A549 (cell line): ENCODE measurements at regions not wholly inside any gene's neighbourhood (a gene's known extent, or its start where the extent isn't known, plus 50 kb on each side); places are given as distances from the start of the nearest gene placed in this dataset.

Experiments
- ATAC-seq, 2 experiments: fragments of 200-7000 bp in 1 of 2; fragments of >200 bp in 1 of 2; cut with Nextera tagmentation in 1 of 2; cut with Tn5 transposase in 1 of 2; 3 replicates each; pipeline versions ENCODE4 v1.8.0 to v1.9.1; 2018 to 2020; ENCODE audit warnings: mild to moderate bottlenecking in 1 of 2, moderate library complexity in 1 of 2
- CTCF ChIA-PET: fragments of 300-600 bp; sonication (Branson Sonifier 250); formaldehyde crosslinking; extraction: SDS; loops from one replicate; lab custom pipeline; 2021; ENCODE audit warnings: antibody characterized with exemption, inconsistent platforms; lab: Yijun Ruan, JAX
- POLR2A ChIA-PET: fragments of 350-600 bp; formaldehyde crosslinking; extraction: SDS; loops from one replicate; lab custom pipeline; 2021; ENCODE audit warnings: antibody characterized with exemption, inconsistent platforms; lab: Yijun Ruan, JAX
- DNase-seq, 2 experiments: peaks; one replicate each; pipeline versions ENCODE4 v3.0.0 to v3.0.0-alpha.2; 2011 to 2016; ENCODE audit warnings: low read depth in 1 of 2, low spot score in 1 of 2
- FAIRE-seq: peaks from 2 replicates; lab custom pipeline; 2011; peaks lifted over from hg19 to GRCh38; lab: Jason Lieb, UNC
- H3K27ac ChIP-seq, 2 experiments: fragments of >200 bp; sonication (Bioruptor Twin); formaldehyde crosslinking; 3 replicates each; pipeline ENCODE4 v1.5.1; 2016 to 2017
- H3K4me1 ChIP-seq: fragments of >200 bp; sonication (Bioruptor Twin); formaldehyde crosslinking; 3 replicates; pipeline ENCODE4 v1.6.1; 2016
- H3K4me2 ChIP-seq: fragments of >200 bp; sonication (Bioruptor Twin); formaldehyde crosslinking; 3 replicates; pipeline ENCODE4 v1.6.1; 2016
- H3K4me3 ChIP-seq: fragments of >200 bp; sonication (Bioruptor Twin); formaldehyde crosslinking; 3 replicates; pipeline ENCODE4 v1.5.1; 2016
- H3K9me3 ChIP-seq: fragments of >200 bp; sonication (Bioruptor Twin); formaldehyde crosslinking; 3 replicates; pipeline ENCODE4 v1.6.1; 2016
- CBX2 ChIP-seq: fragments of 200-600 bp; sonication (generic); IDR thresholded peaks from 2 replicates; pipeline ENCODE4 v1.6.1; 2016; ENCODE audit warnings: low read depth, mild to moderate bottlenecking, borderline replicate concordance
- CEBPB ChIP-seq, 2 experiments: fragments of >200 bp in 1 of 2; sonication (Bioruptor Twin) in 1 of 2; formaldehyde crosslinking in 1 of 2; IDR thresholded peaks; 2 replicates each; pipeline ENCODE4 v1.6.1; 2012 to 2016
- EHF ChIP-seq: fragments of 250-450 bp; sonication (Bioruptor Pico); IDR thresholded peaks from 2 replicates; pipeline ENCODE4 v1.5.0; 2020; ENCODE audit warnings: mild to moderate bottlenecking
- EP300 ChIP-seq, 2 experiments: fragments of >200 bp; sonication (Bioruptor Twin); formaldehyde crosslinking; IDR thresholded peaks; 2 replicates in 1 of 2; 3 replicates in 1 of 2; pipeline ENCODE4 v1.6.1; 2016 to 2017
- FOSL2 ChIP-seq, 2 experiments: fragments of 450-650 bp in 1 of 2; fragments of >200 bp in 1 of 2; sonication (Bioruptor Twin) in 1 of 2; formaldehyde crosslinking; IDR thresholded peaks; 2 replicates each; pipeline versions ENCODE4 v1.5.0 to v1.6.1; 2016 to 2020; ENCODE audit warnings: mild to moderate bottlenecking in 1 of 2, moderate library complexity in 1 of 2
- GATA3 ChIP-seq: IDR thresholded peaks from 2 replicates; pipeline ENCODE4 v1.6.1; 2012; ENCODE audit warnings: borderline replicate concordance
- HEYL ChIP-seq: fragments of 250-450 bp; sonication (Bioruptor Pico); IDR thresholded peaks from 2 replicates; pipeline ENCODE4 v1.8.0; 2021; ENCODE audit warnings: mild to moderate bottlenecking, moderate library complexity
- HOXB13 ChIP-seq: fragments of 250-450 bp; sonication (Bioruptor Pico); IDR thresholded peaks from 2 replicates; pipeline ENCODE4 v1.5.0; 2020; ENCODE audit warnings: low read depth, mild to moderate bottlenecking, moderate library complexity
- KDM1A ChIP-seq: fragments of 200-600 bp; sonication (generic); IDR thresholded peaks from 2 replicates; pipeline ENCODE4 v1.6.1; 2016; ENCODE audit warnings: low read depth, mild to moderate bottlenecking
- MAZ ChIP-seq: fragments of 150-350 bp; IDR thresholded peaks from 2 replicates; pipeline ENCODE4 v1.6.1; 2014; ENCODE audit warnings: antibody characterized with exemption, low read depth, low read length, borderline replicate concordance
- NFE2L2 ChIP-seq: fragments of 150-350 bp; conservative IDR thresholded peaks from 2 replicates; pipeline ENCODE4 v1.6.1; 2014; ENCODE audit warnings: low read length
- NPAS2 ChIP-seq: fragments of 250-450 bp; sonication (Bioruptor Pico); IDR thresholded peaks from 2 replicates; pipeline ENCODE4 v1.8.0; 2022; ENCODE audit warnings: mild to moderate bottlenecking, moderate library complexity, borderline replicate concordance
- POLR2A ChIP-seq: IDR thresholded peaks from 2 replicates; pipeline ENCODE4 v1.6.1; 2012; ENCODE audit warnings: mild to moderate bottlenecking, low read length
- POLR2AphosphoS2 ChIP-seq: conservative IDR thresholded peaks from 2 replicates; pipeline ENCODE4 v1.6.1; 2012; ENCODE audit warnings: low read length, improper control_type of control experiment, inconsistent platforms
- RARB ChIP-seq: fragments of 250-450 bp; sonication (Bioruptor Pico); IDR thresholded peaks from 2 replicates; pipeline ENCODE4 v1.8.0; 2021; ENCODE audit warnings: mild to moderate bottlenecking, moderate library complexity
- RFX5 ChIP-seq: fragments of 450-650 bp; IDR thresholded peaks from 2 replicates; pipeline ENCODE4 v1.7.1; 2014; ENCODE audit warnings: antibody characterized with exemption, mild to moderate bottlenecking, moderate library complexity
- RNF2 ChIP-seq: fragments of 200-600 bp; sonication (generic); IDR thresholded peaks from 2 replicates; pipeline ENCODE4 v1.6.1; 2016; ENCODE audit warnings: low read depth, mild to moderate bottlenecking, antibody characterized with exemption, moderate library complexity, borderline replicate concordance
- ZC3H11A ChIP-seq: fragments of 450-650 bp; IDR thresholded peaks from 2 replicates; pipeline ENCODE4 v1.6.1; 2014; ENCODE audit warnings: antibody characterized with exemption, mild to moderate bottlenecking
- ZFP36 ChIP-seq: fragments of 450-650 bp; IDR thresholded peaks from 2 replicates; pipeline ENCODE4 v1.6.1; 2014; ENCODE audit warnings: borderline replicate concordance; ENCODE audit not compliant: partially characterized antibody
- WGBS: methylation state at CpG from one replicate; pipeline ENCODE4 v1.1.6; 2017; ENCODE audit errors: missing lambda C conversion rate; 5-methylcytosine and 5-hydroxymethylcytosine counted together
- TF ChIP-seq, protein P1 (sequence below): IDR thresholded peaks from 2 replicates; pipeline ENCODE4 v1.6.1; 2012; ENCODE audit warnings: low read depth, borderline replicate concordance
- TF ChIP-seq, protein P2 (sequence below): IDR thresholded peaks from 2 replicates; pipeline ENCODE4 v1.6.1; 2012
- TF ChIP-seq, protein P3 (sequence below): fragments of >200 bp; sonication (Bioruptor Twin); formaldehyde crosslinking; IDR thresholded peaks from 3 replicates; pipeline ENCODE4 v1.6.1; 2016

DNA sequence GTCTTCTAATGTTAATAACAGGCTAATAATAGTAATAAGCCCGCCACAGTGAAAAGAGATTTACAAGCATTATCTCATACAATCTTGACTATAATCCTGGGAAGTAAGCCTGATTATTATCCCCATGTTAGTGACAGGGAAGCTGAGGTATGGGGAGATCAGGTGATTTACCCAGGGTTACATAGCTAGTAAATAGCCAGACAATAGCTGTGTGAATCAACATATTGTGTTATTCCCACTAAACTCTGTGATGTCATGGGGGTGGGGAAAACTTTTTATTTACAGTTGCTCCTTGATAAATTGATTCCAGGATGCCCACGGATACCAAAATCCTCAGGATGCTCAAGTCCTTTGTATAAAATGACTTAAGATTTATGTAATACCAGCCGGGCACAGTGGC lies 181.9 kb downstream of the LMO4 start:
- 73% methylated on average over 3 of the region's 3 CpGs for WGBS

DNA sequence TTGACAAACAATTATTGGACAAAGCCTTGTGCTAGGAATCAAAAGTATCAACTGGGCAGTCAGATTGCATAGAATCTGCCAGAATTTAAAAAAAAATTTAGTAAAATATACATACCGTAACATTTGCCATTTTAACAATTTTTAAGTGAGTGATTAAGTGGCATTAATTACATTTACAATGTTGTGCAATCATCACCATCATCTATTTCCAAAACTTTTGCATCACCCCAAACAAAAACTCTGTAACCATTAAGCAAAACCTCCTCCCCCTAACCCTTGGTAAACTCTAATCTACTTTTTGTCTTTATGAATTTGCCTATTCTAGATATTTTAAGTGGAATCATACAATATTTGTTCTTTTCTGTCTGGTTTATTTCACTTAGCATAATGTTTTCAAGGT lies 182.8 kb downstream of the LMO4 start:
- POLR2A ChIA-PET = no interaction called here
- no peak for TF ChIP-seq RARB
- no peak for TF ChIP-seq ZFP36
- no peak for TF ChIP-seq EHF
- no peak for TF ChIP-seq ZC3H11A
- no peak for TF ChIP-seq HEYL
- TF ChIP-seq, protein P1, sequence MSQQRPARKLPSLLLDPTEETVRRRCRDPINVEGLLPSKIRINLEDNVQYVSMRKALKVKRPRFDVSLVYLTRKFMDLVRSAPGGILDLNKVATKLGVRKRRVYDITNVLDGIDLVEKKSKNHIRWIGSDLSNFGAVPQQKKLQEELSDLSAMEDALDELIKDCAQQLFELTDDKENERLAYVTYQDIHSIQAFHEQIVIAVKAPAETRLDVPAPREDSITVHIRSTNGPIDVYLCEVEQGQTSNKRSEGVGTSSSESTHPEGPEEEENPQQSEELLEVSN = no peak
- no peak for TF ChIP-seq NPAS2 (CRISPR knock-in tag)
- TF ChIP-seq POLR2AphosphoS2 = no peak
- TF ChIP-seq KDM1A = no peak
- TF ChIP-seq, protein P2, sequence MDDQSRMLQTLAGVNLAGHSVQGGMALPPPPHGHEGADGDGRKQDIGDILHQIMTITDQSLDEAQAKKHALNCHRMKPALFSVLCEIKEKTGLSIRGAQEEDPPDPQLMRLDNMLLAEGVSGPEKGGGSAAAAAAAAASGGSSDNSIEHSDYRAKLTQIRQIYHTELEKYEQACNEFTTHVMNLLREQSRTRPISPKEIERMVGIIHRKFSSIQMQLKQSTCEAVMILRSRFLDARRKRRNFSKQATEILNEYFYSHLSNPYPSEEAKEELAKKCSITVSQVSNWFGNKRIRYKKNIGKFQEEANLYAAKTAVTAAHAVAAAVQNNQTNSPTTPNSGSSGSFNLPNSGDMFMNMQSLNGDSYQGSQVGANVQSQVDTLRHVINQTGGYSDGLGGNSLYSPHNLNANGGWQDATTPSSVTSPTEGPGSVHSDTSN = no peak
- TF ChIP-seq EP300 (IDR thresholded peaks at IDR 0.05) = no peak
- no peak for TF ChIP-seq NFE2L2
- TF ChIP-seq RFX5 = no peak
- TF ChIP-seq CEBPB (IDR thresholded peaks at IDR 0.05) = no peak
- TF ChIP-seq FOSL2 (IDR thresholded peaks at IDR 0.05) = no peak
- TF ChIP-seq FOSL2 (CRISPR knock-in tag; IDR thresholded peaks at IDR 0.05) = no peak
- TF ChIP-seq, protein P3, sequence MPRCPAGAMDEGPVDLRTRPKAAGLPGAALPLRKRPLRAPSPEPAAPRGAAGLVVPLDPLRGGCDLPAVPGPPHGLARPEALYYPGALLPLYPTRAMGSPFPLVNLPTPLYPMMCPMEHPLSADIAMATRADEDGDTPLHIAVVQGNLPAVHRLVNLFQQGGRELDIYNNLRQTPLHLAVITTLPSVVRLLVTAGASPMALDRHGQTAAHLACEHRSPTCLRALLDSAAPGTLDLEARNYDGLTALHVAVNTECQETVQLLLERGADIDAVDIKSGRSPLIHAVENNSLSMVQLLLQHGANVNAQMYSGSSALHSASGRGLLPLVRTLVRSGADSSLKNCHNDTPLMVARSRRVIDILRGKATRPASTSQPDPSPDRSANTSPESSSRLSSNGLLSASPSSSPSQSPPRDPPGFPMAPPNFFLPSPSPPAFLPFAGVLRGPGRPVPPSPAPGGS = no peak
- no peak for TF ChIP-seq CBX2
- no peak for TF ChIP-seq GATA3
- TF ChIP-seq MAZ = no peak
- no peak for TF ChIP-seq POLR2A
- Histone ChIP-seq H3K27ac (no peak overlapping the region), H3K4me1 (no peaks in the 10 kb centered on the region), H3K4me2 (no peak overlapping the region), H3K4me3 (no peak overlapping the region), H3K9me3 (no peaks in the 10 kb centered on the region)
- DNase-seq (no peak), FAIRE-seq (no peak), ATAC-seq (no peak)
- WGBS = 82% methylated on average over 1 of the region's 1 CpG
- CTCF ChIA-PET = no interaction called here

More for the DNA sequence above, 181.9 kb downstream of the LMO4 start:
- DNase-seq = peak in 1 of 2 experiments; percentile 1
- no peak for TF ChIP-seq MAZ
- TF ChIP-seq RNF2 = no peak
- ChIA-PET CTCF (no interaction called here), POLR2A (no interaction called here)
- H3K4me3 ChIP-seq = no peak overlapping the region
- no peak for FAIRE-seq
- no peaks in the 10 kb centered on the region for H3K4me1 ChIP-seq
- ATAC-seq = no peak
- no peak overlapping the region for H3K27ac ChIP-seq
- H3K9me3 ChIP-seq = no peaks in the 10 kb centered on the region
- H3K4me2 ChIP-seq = no peak overlapping the region

DNA sequence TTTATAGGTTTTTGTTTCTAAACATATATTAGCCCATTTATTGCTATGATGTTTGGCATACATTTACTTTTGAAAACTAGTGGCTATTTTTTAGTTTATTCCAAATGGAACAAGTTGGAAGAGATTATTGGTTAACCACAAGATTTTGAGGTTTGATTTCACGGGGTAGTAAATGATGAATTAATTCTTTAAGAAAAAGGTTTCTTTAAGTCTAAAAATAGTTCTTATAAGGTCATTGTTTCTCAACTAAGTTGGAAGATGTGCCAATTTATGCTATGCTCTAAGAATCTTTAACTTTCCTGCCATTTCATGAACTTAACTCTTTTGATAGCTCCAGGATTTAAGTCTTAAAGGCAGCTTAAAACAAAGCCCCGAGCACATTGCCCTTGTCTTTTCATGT lies 183.8 kb downstream of the LMO4 start:
- FAIRE-seq (no peak), ATAC-seq (no peak), DNase-seq (no peak)
- no peaks in the 10 kb centered on the region for H3K9me3 ChIP-seq
- TF ChIP-seq HOXB13 (CRISPR knock-in tag) = no peak
- H3K4me1 ChIP-seq = no peaks in the 10 kb centered on the region
- CTCF ChIA-PET = no interaction called here
- POLR2A ChIA-PET = no interaction called here
- WGBS = 56% methylated on average over 2 of the region's 2 CpGs
- no peak overlapping the region for H3K4me2 ChIP-seq
- no peak overlapping the region for H3K4me3 ChIP-seq
- no peak overlapping the region for H3K27ac ChIP-seq
